Mammary epithelial cell (primary cell): ENCODE measurements at regions not wholly inside any gene's neighbourhood (a gene's known extent, or its start where the extent isn't known, plus 50 kb on each side); places are given as distances from the start of the nearest gene placed in this dataset.

ENCODE experiments used
- EZH2 ChIP-seq: IDR thresholded peaks from 2 replicates; pipeline ENCODE4 v1.6.1; 2012; ENCODE audit warnings: low read length, inconsistent platforms, borderline replicate concordance
- TF ChIP-seq, protein P1 (sequence below), 2 donors: IDR thresholded peaks in 1 of 2; conservative IDR thresholded peaks in 1 of 2; 2 replicates each; pipeline ENCODE4 v1.5.1; 2011 to 2012; ENCODE audit warnings: inconsistent platforms in 2 of 2, low read length in 2 of 2, mild to moderate bottlenecking in 2 of 2, control low read depth in 1 of 2, low read depth in 1 of 2; ENCODE audit not compliant: insufficient read depth in 1 of 2; ENCODE audit errors: extremely low read depth in 1 of 2

GRCh38 chr3:161823910-161824309, 327.3 kb downstream of the OTOL1 start:
- TF ChIP-seq, protein P1, sequence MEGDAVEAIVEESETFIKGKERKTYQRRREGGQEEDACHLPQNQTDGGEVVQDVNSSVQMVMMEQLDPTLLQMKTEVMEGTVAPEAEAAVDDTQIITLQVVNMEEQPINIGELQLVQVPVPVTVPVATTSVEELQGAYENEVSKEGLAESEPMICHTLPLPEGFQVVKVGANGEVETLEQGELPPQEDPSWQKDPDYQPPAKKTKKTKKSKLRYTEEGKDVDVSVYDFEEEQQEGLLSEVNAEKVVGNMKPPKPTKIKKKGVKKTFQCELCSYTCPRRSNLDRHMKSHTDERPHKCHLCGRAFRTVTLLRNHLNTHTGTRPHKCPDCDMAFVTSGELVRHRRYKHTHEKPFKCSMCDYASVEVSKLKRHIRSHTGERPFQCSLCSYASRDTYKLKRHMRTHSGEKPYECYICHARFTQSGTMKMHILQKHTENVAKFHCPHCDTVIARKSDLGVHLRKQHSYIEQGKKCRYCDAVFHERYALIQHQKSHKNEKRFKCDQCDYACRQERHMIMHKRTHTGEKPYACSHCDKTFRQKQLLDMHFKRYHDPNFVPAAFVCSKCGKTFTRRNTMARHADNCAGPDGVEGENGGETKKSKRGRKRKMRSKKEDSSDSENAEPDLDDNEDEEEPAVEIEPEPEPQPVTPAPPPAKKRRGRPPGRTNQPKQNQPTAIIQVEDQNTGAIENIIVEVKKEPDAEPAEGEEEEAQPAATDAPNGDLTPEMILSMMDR (conservative IDR thresholded peaks at IDR 0.05 in 1 of 2, IDR thresholded peaks at IDR 0.05 in 1 of 2; ENCODE audit: extremely low read depth in 1 of 2, insufficient read depth in 1 of 2, low read depth in 1 of 2, low read length in 2 of 2): no peak
- TF ChIP-seq EZH2: no peak
